SK-N-SH treated with all-trans-retinoic acid at 6 μM for 48 hours (cell line): ENCODE measurements at regions not wholly inside any gene's neighbourhood (a gene's known extent, or its start where the extent isn't known, plus 50 kb on each side); places are given as distances from the start of the nearest gene placed in this dataset.

Source experiments
- ATAC-seq: fragments of 200-7000 bp; cut with Tn5 transposase; 3 replicates; pipeline ENCODE4 v1.9.1; 2020; ENCODE audit warnings: mild to moderate bottlenecking, moderate library complexity
- ARNTL ChIP-seq: fragments of 450-650 bp; formaldehyde crosslinking; IDR thresholded peaks from 2 replicates; pipeline ENCODE4 v1.5.0; 2020; ENCODE audit warnings: low read depth, mild to moderate bottlenecking, moderate library complexity, borderline replicate concordance
- BACH2 ChIP-seq: fragments of 250-450 bp; sonication (Bioruptor Pico); IDR thresholded peaks from 2 replicates; pipeline ENCODE4 v1.9.0; 2021; ENCODE audit warnings: mild to moderate bottlenecking, borderline replicate concordance
- CSDC2 ChIP-seq: fragments of 250-450 bp; sonication (Bioruptor Pico); IDR thresholded peaks from 2 replicates; pipeline ENCODE4 v1.5.0; 2020; ENCODE audit warnings: mild to moderate bottlenecking, moderate library complexity
- ESRRG ChIP-seq: fragments of 250-450 bp; sonication (Bioruptor Pico); IDR thresholded peaks from 2 replicates; pipeline ENCODE4 v1.6.1; 2021; ENCODE audit warnings: mild to moderate bottlenecking
- GLIS3 ChIP-seq: fragments of 250-450 bp; sonication (Bioruptor Pico); IDR thresholded peaks from 2 replicates; pipeline ENCODE4 v1.5.0; 2020; ENCODE audit warnings: mild to moderate bottlenecking, moderate library complexity
- ISL1 ChIP-seq: fragments of 250-450 bp; sonication (Bioruptor Pico); IDR thresholded peaks from 2 replicates; pipeline ENCODE4 v2.1.2; 2022; ENCODE audit warnings: mild to moderate bottlenecking, moderate library complexity
- OSR1 ChIP-seq: fragments of 250-450 bp; sonication (Bioruptor Pico); IDR thresholded peaks from 2 replicates; pipeline ENCODE4 v1.8.0; 2022; ENCODE audit warnings: moderate library complexity, mild to moderate bottlenecking, inconsistent platforms
- PPARA ChIP-seq: fragments of 250-450 bp; sonication (Bioruptor Pico); IDR thresholded peaks from 2 replicates; pipeline ENCODE4 v1.5.0; 2020; ENCODE audit warnings: mild to moderate bottlenecking, borderline replicate concordance
- RARB ChIP-seq: fragments of 250-450 bp; sonication (Bioruptor Pico); IDR thresholded peaks from 2 replicates; pipeline ENCODE4 v1.8.0; 2021; ENCODE audit warnings: mild to moderate bottlenecking, moderate library complexity
- SNAI2 ChIP-seq: fragments of 250-450 bp; sonication (Bioruptor Pico); IDR thresholded peaks from 2 replicates; pipeline ENCODE4 v1.5.0; 2020; ENCODE audit warnings: mild to moderate bottlenecking, moderate library complexity
- ZC3H10 ChIP-seq: fragments of 250-450 bp; sonication (Bioruptor Pico); IDR thresholded peaks from 2 replicates; pipeline ENCODE4 v1.5.1; 2021; ENCODE audit warnings: mild to moderate bottlenecking, moderate library complexity
- ZFP3 ChIP-seq: fragments of 250-450 bp; sonication (Bioruptor Pico); IDR thresholded peaks from 2 replicates; pipeline ENCODE4 v1.5.0; 2020; ENCODE audit warnings: mild to moderate bottlenecking, moderate library complexity
- ZFP30 ChIP-seq: fragments of 450-650 bp; formaldehyde crosslinking; IDR thresholded peaks from 2 replicates; pipeline ENCODE4 v1.5.0; 2022; ENCODE audit warnings: mild to moderate bottlenecking, moderate library complexity
- ZNF565 ChIP-seq: fragments of 450-650 bp; formaldehyde crosslinking; conservative IDR thresholded peaks from 2 replicates; pipeline ENCODE4 v1.5.0; 2020; ENCODE audit warnings: low read depth, mild to moderate bottlenecking, moderate library complexity
- ZNF70 ChIP-seq: fragments of 450-650 bp; formaldehyde crosslinking; IDR thresholded peaks from 2 replicates; pipeline ENCODE4 v1.5.0; 2020; ENCODE audit warnings: mild to moderate bottlenecking, moderate library complexity
- ZNF8 ChIP-seq: fragments of 450-650 bp; formaldehyde crosslinking; IDR thresholded peaks from 2 replicates; pipeline ENCODE4 v1.5.0; 2020; ENCODE audit warnings: mild to moderate bottlenecking, moderate library complexity
- TF ChIP-seq, protein P1 (sequence below): fragments of 250-450 bp; sonication (Bioruptor Pico); IDR thresholded peaks from 2 replicates; pipeline ENCODE4 v1.8.0; 2020; ENCODE audit warnings: mild to moderate bottlenecking, moderate library complexity, borderline replicate concordance
- TF ChIP-seq, protein P2 (sequence below): fragments of 250-450 bp; sonication (Bioruptor Pico); IDR thresholded peaks from 2 replicates; pipeline ENCODE4 v1.5.0; 2020; ENCODE audit warnings: mild to moderate bottlenecking, moderate library complexity
- TF ChIP-seq, protein P3 (sequence below): fragments of 250-450 bp; sonication (Bioruptor Pico); IDR thresholded peaks from 2 replicates; pipeline ENCODE4 v1.5.1; 2021; ENCODE audit warnings: mild to moderate bottlenecking, moderate library complexity
- TF ChIP-seq, protein P4 (sequence below): fragments of 250-450 bp; sonication (Bioruptor Pico); IDR thresholded peaks from 2 replicates; pipeline ENCODE4 v1.5.1; 2020; ENCODE audit warnings: low read depth, mild to moderate bottlenecking, moderate library complexity

DNA sequence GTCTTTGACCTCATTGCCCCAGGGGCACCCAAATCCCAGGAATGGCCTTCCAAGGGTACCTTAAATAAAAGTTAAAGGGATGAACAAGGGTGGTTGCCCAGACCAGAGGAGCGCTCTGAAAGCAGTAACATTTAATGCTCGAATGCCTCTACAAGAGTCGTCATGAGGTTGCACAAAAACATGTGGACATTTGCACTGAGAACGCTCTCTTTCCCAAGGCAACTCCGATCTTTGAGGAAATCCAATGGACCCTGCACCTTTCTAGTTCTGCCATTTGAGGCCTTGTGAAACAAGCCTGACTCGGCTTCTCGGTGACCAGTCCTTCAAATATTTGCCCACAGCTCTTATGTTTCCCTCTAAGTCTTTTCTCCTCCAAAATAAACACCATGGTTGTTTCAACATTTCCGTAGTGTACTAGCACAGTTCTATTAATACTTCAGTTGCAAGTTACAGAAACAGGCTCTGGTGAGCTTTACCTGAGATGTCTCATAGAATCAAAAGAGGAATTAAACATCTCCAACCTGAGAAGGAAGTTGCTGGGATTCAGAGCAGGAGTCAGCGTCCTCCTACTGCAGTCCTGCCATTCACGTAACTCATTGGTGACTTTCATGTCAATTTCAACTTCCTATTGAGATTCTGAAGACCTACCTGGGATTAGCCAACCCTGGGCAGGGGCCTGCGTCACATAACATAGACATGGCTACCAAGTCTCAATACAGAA is 168.8 kb upstream of the RAI14 start:
- 0 out of 3 replicates have a peak, but pooled peaks have one; percentile 17 for ATAC-seq

DNA sequence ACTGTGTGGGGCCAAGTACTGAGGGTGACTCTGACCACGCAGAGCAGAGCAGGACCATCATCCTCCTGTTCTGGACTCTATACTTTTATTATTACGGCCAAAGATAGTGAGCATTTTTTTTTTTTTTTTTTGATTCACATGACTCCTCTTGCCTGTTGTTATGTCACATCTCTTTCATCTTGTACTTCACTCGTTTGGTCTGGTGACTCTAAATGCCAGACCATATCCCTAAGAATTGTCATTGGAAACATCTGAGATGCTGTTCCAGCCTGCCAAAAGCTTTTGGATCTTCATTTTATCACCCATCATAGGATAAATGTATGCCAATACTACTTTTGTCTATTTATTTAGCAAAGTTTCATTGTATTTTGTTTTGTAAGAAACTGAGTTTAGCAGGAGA is 168.2 kb upstream of the RAI14 start:
- TF ChIP-seq ESRRG (no peak), ZFP3 (CRISPR knock-in tag) (no peak), OSR1 (CRISPR knock-in tag) (no peak), ZFP30 (CRISPR knock-in tag) (no peak), RARB (CRISPR knock-in tag) (no peak), PPARA (CRISPR knock-in tag) (no peak), SNAI2 (no peak), ISL1 (CRISPR knock-in tag) (no peak), ZNF565 (CRISPR knock-in tag) (no peak), ZNF8 (no peak), ZNF70 (no peak), BACH2 (CRISPR knock-in tag) (no peak)
- TF ChIP-seq, protein P1, sequence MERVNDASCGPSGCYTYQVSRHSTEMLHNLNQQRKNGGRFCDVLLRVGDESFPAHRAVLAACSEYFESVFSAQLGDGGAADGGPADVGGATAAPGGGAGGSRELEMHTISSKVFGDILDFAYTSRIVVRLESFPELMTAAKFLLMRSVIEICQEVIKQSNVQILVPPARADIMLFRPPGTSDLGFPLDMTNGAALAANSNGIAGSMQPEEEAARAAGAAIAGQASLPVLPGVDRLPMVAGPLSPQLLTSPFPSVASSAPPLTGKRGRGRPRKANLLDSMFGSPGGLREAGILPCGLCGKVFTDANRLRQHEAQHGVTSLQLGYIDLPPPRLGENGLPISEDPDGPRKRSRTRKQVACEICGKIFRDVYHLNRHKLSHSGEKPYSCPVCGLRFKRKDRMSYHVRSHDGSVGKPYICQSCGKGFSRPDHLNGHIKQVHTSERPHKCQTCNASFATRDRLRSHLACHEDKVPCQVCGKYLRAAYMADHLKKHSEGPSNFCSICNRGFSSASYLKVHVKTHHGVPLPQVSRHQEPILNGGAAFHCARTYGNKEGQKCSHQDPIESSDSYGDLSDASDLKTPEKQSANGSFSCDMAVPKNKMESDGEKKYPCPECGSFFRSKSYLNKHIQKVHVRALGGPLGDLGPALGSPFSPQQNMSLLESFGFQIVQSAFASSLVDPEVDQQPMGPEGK (CRISPR knock-in tag), result no peak
- TF ChIP-seq, protein P2, sequence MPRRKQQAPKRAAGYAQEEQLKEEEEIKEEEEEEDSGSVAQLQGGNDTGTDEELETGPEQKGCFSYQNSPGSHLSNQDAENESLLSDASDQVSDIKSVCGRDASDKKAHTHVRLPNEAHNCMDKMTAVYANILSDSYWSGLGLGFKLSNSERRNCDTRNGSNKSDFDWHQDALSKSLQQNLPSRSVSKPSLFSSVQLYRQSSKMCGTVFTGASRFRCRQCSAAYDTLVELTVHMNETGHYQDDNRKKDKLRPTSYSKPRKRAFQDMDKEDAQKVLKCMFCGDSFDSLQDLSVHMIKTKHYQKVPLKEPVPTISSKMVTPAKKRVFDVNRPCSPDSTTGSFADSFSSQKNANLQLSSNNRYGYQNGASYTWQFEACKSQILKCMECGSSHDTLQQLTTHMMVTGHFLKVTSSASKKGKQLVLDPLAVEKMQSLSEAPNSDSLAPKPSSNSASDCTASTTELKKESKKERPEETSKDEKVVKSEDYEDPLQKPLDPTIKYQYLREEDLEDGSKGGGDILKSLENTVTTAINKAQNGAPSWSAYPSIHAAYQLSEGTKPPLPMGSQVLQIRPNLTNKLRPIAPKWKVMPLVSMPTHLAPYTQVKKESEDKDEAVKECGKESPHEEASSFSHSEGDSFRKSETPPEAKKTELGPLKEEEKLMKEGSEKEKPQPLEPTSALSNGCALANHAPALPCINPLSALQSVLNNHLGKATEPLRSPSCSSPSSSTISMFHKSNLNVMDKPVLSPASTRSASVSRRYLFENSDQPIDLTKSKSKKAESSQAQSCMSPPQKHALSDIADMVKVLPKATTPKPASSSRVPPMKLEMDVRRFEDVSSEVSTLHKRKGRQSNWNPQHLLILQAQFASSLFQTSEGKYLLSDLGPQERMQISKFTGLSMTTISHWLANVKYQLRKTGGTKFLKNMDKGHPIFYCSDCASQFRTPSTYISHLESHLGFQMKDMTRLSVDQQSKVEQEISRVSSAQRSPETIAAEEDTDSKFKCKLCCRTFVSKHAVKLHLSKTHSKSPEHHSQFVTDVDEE (CRISPR knock-in tag), result no peak
- TF ChIP-seq, all 23 proteins: peak for 0
- no peak; the same call in 2 of the 3 replicates for ATAC-seq

More for the DNA sequence above, 168.8 kb upstream of the RAI14 start:
- TF ChIP-seq OSR1 (CRISPR knock-in tag), result no peak
- TF ChIP-seq, protein P3, sequence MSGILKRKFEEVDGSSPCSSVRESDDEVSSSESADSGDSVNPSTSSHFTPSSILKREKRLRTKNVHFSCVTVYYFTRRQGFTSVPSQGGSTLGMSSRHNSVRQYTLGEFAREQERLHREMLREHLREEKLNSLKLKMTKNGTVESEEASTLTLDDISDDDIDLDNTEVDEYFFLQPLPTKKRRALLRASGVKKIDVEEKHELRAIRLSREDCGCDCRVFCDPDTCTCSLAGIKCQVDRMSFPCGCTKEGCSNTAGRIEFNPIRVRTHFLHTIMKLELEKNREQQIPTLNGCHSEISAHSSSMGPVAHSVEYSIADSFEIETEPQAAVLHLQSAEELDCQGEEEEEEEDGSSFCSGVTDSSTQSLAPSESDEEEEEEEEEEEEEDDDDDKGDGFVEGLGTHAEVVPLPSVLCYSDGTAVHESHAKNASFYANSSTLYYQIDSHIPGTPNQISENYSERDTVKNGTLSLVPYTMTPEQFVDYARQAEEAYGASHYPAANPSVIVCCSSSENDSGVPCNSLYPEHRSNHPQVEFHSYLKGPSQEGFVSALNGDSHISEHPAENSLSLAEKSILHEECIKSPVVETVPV (CRISPR knock-in tag), result no peak

DNA sequence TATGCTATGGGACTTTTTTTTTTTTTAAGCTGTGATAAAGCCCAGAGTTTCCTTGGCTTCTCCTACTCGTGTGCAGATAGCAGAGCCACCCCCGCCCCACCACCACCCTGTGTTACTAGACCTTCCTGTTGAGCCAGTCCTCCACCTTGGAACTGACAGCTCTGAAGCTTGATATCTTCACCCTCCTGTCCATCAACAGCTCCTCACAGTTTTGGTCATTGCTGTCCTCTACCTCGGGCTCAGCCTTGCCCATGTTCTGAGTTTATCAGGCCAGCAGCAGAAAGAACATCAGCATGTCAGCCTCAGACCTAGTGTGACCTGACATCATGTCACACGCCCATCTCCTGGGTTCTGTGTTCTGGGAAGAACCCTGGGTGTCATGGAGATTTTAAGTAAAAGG is 167.1 kb upstream of the RAI14 start:
- ATAC-seq, result no peak
- TF ChIP-seq ZNF565 (CRISPR knock-in tag) (no peak), GLIS3 (no peak), ZFP30 (CRISPR knock-in tag) (no peak), ARNTL (CRISPR knock-in tag) (no peak), BACH2 (CRISPR knock-in tag) (no peak), PPARA (CRISPR knock-in tag) (no peak), ZFP3 (CRISPR knock-in tag) (no peak), ESRRG (no peak), RARB (CRISPR knock-in tag) (no peak), ZC3H10 (CRISPR knock-in tag) (no peak), ZNF70 (no peak), SNAI2 (no peak), CSDC2 (no peak), OSR1 (CRISPR knock-in tag) (no peak), ZNF8 (no peak)
- TF ChIP-seq, protein P3 (CRISPR knock-in tag), result no peak
- TF ChIP-seq, protein P4, sequence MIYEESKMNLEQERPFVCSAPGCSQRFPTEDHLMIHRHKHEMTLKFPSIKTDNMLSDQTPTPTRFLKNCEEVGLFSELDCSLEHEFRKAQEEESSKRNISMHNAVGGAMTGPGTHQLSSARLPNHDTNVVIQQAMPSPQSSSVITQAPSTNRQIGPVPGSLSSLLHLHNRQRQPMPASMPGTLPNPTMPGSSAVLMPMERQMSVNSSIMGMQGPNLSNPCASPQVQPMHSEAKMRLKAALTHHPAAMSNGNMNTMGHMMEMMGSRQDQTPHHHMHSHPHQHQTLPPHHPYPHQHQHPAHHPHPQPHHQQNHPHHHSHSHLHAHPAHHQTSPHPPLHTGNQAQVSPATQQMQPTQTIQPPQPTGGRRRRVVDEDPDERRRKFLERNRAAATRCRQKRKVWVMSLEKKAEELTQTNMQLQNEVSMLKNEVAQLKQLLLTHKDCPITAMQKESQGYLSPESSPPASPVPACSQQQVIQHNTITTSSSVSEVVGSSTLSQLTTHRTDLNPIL (CRISPR knock-in tag), result no peak
- TF ChIP-seq, protein P2 (CRISPR knock-in tag), result no peak
- TF ChIP-seq, all 23 proteins: peak for 0
